D721Med (cell line): ENCODE measurements at regions not wholly inside any gene's neighbourhood (a gene's known extent, or its start where the extent isn't known, plus 50 kb on each side); places are given as distances from the start of the nearest gene placed in this dataset.

Experiments used
- DNase-seq: peaks from one replicate; pipeline ENCODE4 v3.0.0; 2011; ENCODE audit warnings: low spot score; ENCODE audit not compliant: insufficient read length
- FAIRE-seq: peaks from 2 replicates; lab custom pipeline; 2011; peaks lifted over from hg19 to GRCh38; lab: Jason Lieb, UNC
- TF ChIP-seq, protein P1 (sequence below): IDR thresholded peaks from 2 replicates; pipeline ENCODE4 v1.5.1; 2012; ENCODE audit warnings: mild to moderate bottlenecking, control low read depth; ENCODE audit not compliant: insufficient read depth; ENCODE audit errors: missing control alignments

DNA sequence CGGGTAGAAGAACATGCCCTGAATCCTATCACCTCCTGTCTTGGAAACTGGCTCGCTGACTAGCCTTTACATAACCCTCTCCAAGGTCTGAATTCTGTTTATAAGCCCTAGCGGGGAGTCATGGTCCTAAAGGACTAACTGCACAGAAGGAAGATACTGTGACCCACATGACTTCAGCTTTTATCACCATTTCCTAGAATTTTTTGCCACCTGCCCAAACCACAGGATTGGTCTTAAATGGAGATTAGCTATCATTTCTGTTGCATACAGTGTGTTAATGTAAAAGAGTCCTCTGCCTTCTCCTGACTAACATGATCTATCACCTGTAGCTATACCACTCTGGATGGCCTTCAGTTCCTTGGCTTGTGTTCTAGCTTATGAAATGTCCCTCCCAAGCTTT lies 319.2 kb downstream of the DUSP6 start:
- FAIRE-seq (no peak), DNase-seq (no peak)
- TF ChIP-seq, protein P1, sequence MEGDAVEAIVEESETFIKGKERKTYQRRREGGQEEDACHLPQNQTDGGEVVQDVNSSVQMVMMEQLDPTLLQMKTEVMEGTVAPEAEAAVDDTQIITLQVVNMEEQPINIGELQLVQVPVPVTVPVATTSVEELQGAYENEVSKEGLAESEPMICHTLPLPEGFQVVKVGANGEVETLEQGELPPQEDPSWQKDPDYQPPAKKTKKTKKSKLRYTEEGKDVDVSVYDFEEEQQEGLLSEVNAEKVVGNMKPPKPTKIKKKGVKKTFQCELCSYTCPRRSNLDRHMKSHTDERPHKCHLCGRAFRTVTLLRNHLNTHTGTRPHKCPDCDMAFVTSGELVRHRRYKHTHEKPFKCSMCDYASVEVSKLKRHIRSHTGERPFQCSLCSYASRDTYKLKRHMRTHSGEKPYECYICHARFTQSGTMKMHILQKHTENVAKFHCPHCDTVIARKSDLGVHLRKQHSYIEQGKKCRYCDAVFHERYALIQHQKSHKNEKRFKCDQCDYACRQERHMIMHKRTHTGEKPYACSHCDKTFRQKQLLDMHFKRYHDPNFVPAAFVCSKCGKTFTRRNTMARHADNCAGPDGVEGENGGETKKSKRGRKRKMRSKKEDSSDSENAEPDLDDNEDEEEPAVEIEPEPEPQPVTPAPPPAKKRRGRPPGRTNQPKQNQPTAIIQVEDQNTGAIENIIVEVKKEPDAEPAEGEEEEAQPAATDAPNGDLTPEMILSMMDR = no peak

DNA sequence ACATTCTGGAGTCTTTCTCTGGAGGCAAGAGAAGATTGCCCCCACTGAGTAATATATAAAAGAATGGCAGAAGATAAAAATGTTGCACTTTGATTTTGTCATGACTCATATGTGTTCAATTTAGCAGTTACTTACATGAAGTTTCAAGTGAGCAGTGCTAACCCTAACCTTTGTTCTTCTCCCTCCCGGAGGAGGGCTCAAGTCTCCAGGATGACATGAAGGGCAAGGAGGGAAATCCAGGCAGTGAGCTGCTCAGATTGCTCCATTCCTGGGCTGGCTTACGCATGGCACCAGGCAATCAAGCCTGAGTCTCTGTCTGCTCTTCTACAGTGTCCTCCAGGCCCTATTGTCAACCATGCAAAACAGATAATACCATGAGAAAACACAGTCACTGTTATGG lies 322.3 kb downstream of the DUSP6 start:
- DNase-seq = no peak
- FAIRE-seq = no peak
- TF ChIP-seq, protein P1 = no peak

DNA sequence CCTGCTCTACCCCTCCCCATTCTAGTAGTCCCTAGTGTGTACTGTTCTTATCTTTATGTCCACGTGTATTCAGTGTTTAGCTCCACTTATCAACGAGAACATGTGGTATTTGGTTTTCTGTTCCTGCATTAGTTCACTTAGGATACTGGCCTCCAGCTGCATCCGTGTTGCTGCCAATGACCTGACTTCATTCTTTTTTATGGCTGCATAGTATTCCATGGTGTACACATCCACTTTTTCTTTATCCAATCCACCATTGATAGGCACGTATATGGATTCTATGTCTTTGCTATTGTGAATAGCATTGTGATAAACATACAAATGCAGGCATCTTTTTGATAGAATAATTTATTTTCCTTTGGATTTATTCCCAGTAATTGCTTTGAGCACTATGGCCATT lies 327.7 kb downstream of the DUSP6 start:
- FAIRE-seq = no peak
- TF ChIP-seq, protein P1 = no peak
- no peak for DNase-seq

DNA sequence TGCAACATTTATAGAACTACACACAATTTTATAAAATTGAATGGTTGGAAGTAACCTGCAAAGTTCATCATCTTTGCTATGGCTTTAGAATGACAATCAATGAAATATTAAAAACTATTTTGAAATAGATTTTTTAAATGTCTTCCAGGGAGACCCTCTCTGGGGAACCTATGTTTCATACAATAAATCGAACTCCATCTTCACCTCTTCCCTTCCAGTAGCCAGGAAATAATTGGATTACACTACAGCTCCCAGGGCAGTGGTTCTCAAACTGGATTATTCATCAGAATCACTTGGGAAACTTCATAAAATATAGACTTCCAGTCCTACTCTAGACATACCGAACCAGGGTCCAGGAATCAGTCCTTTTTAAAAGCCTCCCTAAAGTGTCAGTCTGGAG lies 328.4 kb downstream of the DUSP6 start:
- no peak for DNase-seq
- FAIRE-seq = no peak
- TF ChIP-seq, protein P1 = no peak

DNA sequence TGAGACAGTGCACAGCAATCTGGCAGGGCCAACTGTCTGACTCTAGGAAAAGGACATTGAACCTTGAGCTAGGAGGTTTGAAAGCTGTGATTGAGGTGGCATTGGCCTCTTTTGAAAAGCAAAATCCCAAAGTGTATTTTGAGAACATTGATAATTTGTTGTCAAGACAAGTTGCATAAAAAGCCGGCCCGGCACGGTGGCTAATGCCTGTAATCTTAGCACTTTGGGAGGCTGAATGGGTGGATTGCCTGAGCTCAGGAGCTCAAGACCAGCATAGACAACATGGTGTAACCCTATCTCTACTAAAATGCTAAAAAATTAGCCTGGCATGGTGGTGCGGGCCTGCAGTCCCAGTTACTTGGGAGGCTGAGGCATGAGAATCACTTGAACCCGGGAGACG lies 331.6 kb downstream of the DUSP6 start:
- TF ChIP-seq, protein P1 = no peak
- DNase-seq (no peak), FAIRE-seq (no peak)

DNA sequence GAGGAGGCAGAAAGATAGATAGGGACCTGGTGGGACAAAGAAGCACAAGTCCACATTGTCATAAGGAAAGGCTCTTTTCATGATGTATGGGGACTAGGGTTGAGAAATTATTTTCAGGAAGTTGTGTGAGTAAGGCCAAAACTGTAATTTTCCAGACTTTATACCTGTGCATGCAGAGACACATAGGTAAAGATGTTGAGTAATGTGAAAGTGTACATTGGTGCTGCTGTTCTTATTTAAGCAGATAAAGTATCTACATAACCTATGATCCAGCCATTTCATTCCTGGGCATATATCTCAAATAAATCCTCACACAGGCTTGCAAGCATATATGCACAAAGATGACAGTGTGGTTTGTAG lies 332.2 kb downstream of the DUSP6 start:
- FAIRE-seq = no peak
- DNase-seq = no peak
- TF ChIP-seq, protein P1 = no peak

DNA sequence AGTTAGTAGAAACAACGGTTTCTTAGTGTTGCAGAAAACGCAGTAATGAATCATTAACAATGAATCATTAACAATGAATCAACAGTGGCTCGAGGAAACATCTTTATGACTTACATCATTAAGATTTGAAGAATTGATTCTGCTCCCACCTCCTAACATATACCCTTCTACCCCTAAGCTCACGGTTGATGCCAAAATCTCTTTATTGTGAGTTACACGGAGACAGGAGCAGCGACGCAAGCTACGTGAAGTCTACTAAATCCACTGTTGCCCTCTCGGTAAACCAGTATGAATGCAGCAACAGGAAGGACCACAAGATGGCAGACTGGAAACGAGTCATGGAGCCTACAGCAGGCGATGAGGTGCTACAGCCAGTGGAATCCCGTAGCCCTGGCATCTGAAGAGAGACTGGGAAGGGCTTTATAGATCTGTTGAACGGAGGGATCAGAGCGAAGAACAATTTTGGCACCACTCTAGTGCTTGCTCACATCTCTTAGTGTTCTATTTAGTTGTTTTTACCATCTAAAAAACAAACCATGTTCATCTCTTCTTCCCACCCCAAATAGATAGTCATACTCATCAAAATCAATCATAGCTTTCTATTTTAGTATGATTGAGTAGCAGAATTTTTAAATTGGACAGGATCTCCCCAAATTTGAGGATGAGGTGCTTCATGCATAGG lies 332.7 kb downstream of the DUSP6 start:
- TF ChIP-seq, protein P1 = peak; percentile 91
- FAIRE-seq (peak; percentile 82), DNase-seq (no peak)
